NCI-H2171 (cell line): ENCODE measurements at regions not wholly inside any gene's neighbourhood (a gene's known extent, or its start where the extent isn't known, plus 50 kb on each side); places are given as distances from the start of the nearest gene placed in this dataset.

Experiments used
- DNase-seq: peaks from one replicate; lab custom pipeline; 2025; lab: John Stamatoyannopoulos, UW

DNA sequence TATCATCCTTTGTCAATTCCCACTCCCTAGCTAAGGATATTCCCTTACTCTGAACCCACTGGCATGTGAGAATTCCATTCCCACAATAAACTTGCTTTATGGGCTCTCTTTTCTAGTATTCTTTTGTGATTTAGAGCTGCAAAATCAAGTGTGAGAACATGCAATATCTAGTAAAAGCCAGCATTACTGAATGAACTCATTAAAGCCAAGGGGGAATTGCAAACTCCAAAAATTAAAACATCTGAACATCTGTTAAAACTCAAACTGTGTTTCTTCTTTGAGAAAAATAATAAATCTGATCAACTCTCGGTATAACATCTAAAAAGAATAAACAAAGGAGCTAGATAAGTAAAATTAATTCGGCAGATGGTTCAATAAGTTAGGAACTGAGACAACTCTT is 53.1 kb upstream of the MPDZ start:
- no peak for DNase-seq

DNA sequence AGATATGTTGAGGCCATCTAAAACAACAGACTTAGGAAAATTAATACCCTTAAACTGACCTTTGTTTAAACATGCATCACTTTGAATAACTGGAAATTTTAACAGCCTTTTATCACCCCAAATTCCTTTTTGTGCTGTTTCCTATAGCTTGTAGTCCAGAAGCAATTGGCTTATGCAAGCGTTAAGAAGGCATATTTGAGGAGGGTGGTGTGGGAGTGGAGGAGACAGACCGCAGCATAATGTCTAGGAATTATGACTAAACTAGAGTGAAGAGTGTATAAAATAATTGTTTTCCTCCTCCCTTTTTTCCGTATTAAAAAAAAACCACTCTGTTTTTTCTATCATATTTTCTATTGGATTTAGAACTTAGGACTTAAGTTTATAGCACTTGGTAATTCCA is 51.8 kb upstream of the MPDZ start:
- no peak for DNase-seq

DNA sequence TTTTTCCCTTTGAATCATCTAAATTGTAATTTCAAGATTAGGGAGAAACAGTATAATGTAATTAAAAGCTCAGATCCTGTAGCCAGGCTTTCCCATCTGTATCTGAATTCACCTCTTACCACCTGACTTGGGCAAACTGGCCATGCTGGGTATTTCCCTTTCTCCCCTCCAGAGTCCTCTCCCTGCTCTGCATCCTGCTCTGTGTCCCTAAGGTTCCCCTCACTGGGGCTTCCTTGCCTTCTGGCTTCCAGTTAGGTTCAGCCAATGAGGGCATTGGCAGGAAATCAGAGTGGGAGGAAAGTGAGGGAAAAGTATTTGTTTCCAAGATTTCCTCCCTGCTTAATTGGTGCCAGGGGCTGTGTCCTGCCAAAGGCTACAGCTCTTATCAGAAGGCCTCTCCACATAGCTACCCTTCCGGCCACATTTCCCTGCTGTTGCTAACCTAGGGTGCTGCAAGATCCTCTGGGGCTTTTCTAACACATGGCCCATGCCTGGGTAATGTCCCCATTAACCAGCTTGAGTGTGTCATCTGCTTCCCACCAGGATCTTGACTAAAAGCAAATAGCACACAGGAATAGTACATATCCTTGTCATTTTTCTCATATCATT is 51.0 kb upstream of the MPDZ start:
- no peak for DNase-seq
